Sigmoid colon (tissue), 4 donors: ENCODE measurements at regions not wholly inside any gene's neighbourhood (a gene's known extent, or its start where the extent isn't known, plus 50 kb on each side); places are given as distances from the start of the nearest gene placed in this dataset.

Source experiments
- POLR2A ChIP-seq, 2 donors: fragments of 450-650 bp; IDR thresholded peaks; one replicate each; pipeline ENCODE4 v1.6.1; 2016; ENCODE audit warnings: antibody characterized with exemption in 2 of 2, mild to moderate bottlenecking in 2 of 2, moderate library complexity in 2 of 2
- POLR2AphosphoS5 ChIP-seq, 4 donors: sonication (generic); formaldehyde crosslinking; IDR thresholded peaks; one replicate each; pipeline ENCODE4 v1.6.1; 2017; ENCODE audit warnings: antibody characterized with exemption in 4 of 4
- TF ChIP-seq, protein P1 (sequence below), 4 experiments: fragments of 450-650 bp in 3 of 4; fragments of 200-600 bp in 1 of 4; IDR thresholded peaks; one replicate each; pipeline ENCODE4 v1.5.1; 2016 to 2019; ENCODE audit warnings: antibody characterized with exemption in 4 of 4, mild to moderate bottlenecking in 3 of 4, moderate library complexity in 2 of 4

DNA sequence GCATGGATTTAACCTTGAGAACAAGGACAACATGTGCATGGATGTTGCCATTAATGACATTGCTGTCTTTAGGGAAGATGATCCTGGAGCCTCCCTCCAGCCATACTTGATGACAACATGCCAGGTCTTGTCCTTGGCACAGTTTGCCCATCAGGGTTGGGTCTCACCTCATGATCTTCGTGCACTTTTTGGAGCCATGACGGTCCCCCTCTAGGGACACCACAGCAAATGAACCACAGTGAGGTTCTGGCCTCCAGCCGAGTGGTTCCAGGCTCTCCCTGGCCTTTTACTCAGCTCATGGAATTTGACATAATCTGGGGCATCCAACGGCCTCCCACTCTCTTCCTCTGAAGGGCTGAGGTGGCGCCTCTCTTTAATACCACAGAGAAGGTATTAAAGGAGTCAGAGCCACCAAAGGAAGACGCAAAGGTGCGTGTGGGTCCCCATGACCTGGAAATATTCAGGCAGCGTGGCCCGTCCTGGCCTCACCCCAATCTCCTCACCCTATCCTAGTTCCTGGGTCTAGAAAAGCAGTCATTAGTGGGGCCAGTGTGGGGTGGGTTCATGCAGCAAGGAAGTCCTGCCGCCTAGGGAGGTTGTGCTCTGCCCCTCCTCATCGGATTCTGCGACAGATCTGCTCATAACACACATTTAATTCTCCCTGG lies 184.8 kb downstream of the CXCL12 start:
- TF ChIP-seq, protein P1, sequence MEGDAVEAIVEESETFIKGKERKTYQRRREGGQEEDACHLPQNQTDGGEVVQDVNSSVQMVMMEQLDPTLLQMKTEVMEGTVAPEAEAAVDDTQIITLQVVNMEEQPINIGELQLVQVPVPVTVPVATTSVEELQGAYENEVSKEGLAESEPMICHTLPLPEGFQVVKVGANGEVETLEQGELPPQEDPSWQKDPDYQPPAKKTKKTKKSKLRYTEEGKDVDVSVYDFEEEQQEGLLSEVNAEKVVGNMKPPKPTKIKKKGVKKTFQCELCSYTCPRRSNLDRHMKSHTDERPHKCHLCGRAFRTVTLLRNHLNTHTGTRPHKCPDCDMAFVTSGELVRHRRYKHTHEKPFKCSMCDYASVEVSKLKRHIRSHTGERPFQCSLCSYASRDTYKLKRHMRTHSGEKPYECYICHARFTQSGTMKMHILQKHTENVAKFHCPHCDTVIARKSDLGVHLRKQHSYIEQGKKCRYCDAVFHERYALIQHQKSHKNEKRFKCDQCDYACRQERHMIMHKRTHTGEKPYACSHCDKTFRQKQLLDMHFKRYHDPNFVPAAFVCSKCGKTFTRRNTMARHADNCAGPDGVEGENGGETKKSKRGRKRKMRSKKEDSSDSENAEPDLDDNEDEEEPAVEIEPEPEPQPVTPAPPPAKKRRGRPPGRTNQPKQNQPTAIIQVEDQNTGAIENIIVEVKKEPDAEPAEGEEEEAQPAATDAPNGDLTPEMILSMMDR (IDR thresholded peaks at IDR 0.05): no peak
- TF ChIP-seq POLR2A (IDR thresholded peaks at IDR 0.05) (no peak), POLR2AphosphoS5 (IDR thresholded peaks at IDR 0.05) (no peak)
